SU-DHL-6 (cell line): ENCODE measurements at regions not wholly inside any gene's neighbourhood (a gene's known extent, or its start where the extent isn't known, plus 50 kb on each side); places are given as distances from the start of the nearest gene placed in this dataset.

ENCODE experiments used
- EZH2phosphoT487 ChIP-seq: fragments of 200-600 bp; sonication (generic), shearing (Covaris generic); conservative IDR thresholded peaks from 2 replicates; pipeline ENCODE4 v1.6.1; 2018; ENCODE audit warnings: mild to moderate bottlenecking, antibody characterized with exemption, low read length, moderate library complexity, mixed read lengths
- TF ChIP-seq, protein P1 (sequence below): fragments of 200-600 bp; sonication (generic); IDR thresholded peaks from one replicate; pipeline ENCODE4 v1.5.1; 2017; ENCODE audit warnings: antibody characterized with exemption, mild to moderate bottlenecking, low read length, moderate library complexity; ENCODE audit not compliant: insufficient read depth, poor library complexity, severe bottlenecking

GRCh38 chr13:80454245-80454644 is 113.3 kb upstream of the SPRY2 start:
- TF ChIP-seq, protein P1, sequence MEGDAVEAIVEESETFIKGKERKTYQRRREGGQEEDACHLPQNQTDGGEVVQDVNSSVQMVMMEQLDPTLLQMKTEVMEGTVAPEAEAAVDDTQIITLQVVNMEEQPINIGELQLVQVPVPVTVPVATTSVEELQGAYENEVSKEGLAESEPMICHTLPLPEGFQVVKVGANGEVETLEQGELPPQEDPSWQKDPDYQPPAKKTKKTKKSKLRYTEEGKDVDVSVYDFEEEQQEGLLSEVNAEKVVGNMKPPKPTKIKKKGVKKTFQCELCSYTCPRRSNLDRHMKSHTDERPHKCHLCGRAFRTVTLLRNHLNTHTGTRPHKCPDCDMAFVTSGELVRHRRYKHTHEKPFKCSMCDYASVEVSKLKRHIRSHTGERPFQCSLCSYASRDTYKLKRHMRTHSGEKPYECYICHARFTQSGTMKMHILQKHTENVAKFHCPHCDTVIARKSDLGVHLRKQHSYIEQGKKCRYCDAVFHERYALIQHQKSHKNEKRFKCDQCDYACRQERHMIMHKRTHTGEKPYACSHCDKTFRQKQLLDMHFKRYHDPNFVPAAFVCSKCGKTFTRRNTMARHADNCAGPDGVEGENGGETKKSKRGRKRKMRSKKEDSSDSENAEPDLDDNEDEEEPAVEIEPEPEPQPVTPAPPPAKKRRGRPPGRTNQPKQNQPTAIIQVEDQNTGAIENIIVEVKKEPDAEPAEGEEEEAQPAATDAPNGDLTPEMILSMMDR: no peak
- TF ChIP-seq EZH2phosphoT487: no peak
